ENCODE measurements at regions not wholly inside any gene's neighbourhood (a gene's known extent, or its start where the extent isn't known, plus 50 kb on each side); places are given as distances from the start of the nearest gene placed in this dataset.
"Not testable (repeated sequence)": the region's sequence is repeated elsewhere in the genome, so short reads cannot be mapped to it uniquely, and the experiment has no call there.

GRCh38 chrX:102784550-102784949, 64.0 kb downstream of the GPRASP3 start:
- DNase-seq: no peak

- DNase-seq: no peak
Measured at GRCh38 chrX:102787283-102787682, 66.7 kb downstream of the GPRASP3 start.

- DNase-seq: no peak
Measured at GRCh38 chrX:102808336-102808735, 87.8 kb downstream of the GPRASP3 start.

GRCh38 chrX:102818269-102818668, 97.7 kb downstream of the GPRASP3 start:
- not testable (repeated sequence) for DNase-seq

GRCh38 chrX:102832661-102833060, 104.4 kb upstream of the RAB40AL start:
- DNase-seq: peak in 1 of 2 experiments; percentile 7

GRCh38 chrX:102833136-102833535, 103.9 kb upstream of the RAB40AL start:
- no peak for DNase-seq

DNA sequence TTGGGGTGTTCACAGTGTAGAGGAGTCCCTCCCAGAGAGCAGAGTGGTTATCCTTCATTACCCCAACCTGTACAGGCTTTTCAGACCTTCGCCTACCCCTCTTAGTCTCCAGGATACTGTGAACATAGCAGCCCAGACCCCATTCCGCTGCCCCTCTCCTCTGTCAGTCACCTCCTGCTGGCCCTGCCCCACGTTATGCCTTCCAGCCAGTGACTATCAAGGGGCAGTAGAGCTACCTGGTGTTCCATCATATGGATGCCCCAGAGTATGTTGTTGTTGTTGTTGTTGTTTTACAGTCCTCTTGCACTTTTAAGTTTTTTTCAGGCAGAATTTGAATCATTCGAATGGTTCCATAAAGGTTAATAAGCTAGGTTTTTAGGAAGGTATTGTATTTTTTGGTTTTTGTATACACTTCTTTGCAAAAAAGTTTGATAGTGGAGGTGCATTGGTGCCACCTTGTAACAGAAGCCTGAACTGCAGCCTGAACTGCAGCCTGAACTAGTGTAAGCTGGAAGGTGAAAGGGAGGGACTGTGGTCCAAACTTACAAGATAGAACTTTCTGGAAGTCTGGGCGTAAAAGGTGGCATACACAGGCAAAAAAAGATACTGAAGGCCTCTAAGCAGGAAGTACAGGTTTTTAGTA, 101.4 kb upstream of the RAB40AL start:
- DNase-seq: no peak

- DNase-seq: no peak
Measured at GRCh38 chrX:102837847-102838246, 99.2 kb upstream of the RAB40AL start.

GRCh38 chrX:102840871-102841705, 96.0 kb upstream of the RAB40AL start:
- DNase-seq: no peak

DNA sequence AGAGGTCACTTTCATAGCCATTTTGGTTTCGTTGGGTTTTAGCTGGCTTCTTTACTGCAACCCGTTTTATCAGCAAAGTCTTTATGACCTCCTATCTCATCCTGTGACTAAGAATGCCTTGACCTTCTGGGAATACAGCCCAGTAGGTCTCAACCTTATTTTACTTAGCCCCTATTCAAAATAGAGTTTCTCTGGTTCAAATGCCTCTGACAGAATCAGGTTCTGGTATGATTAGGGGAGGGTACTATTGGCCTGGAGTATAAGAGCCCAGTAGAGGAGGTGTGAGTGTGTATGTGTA, 95.4 kb upstream of the RAB40AL start:
- no peak for DNase-seq

DNA sequence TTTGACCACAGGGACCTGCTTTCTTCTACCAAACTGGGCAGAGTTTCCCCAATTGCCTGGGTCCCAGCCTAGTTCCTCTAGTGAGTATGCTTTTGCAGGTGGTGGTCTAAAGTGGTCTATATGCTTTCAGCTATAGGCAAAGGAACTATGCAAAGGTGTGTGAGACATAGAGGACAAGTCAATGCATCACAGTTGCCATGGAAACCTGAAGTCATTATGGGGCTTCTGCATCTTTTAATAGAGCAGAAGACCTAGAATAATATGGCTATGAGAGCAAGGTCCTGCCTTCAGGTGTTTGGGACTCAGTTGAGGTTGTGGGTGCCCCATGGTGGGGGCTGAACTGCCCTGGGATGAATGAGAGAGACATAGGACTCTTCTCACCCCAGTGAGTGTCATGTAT, 92.1 kb upstream of the RAB40AL start:
- no peak for DNase-seq

- no peak for DNase-seq
Measured at GRCh38 chrX:102846544-102847236, 90.4 kb upstream of the RAB40AL start.

DNA sequence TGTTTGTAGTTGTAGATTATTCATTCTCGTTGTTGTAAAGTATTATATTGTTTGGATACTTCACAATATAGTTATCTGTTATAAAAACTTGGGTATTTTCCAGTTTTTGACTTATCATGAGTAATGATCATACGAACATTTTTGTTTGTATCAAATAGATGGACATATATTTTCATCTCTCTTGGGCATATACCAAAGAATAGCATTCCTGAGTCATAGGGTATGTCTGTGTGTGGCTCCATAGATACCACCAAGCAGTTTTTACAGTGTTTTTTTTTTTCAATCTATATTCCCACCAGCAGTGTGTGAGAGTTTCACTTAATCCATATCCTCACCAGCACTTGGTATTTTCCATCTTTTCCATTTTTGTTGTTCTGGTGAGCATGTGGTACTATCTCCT, 89.7 kb upstream of the RAB40AL start:
- DNase-seq: no peak

- no peak for DNase-seq
Measured at GRCh38 chrX:102849396-102849795, 87.7 kb upstream of the RAB40AL start.

- DNase-seq: not testable (repeated sequence)
Measured at GRCh38 chrX:102858826-102859549, 78.1 kb upstream of the RAB40AL start.

DNA sequence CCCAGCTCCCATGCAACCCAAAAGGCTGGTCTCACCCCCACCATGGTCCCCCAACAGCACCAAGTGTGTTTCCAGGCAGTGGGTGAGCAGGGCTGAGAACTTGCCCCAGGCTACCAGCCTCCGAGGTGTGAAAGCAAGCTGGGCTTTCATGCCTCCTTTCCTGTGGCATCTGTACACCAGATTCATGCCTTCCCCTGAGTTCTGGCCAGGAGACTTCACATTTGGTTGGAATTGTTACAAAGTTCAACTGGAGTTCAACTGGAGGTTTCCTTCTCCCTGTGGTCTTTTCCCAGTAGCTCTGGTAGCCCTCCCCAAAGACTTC, 77.6 kb upstream of the RAB40AL start:
- no peak for DNase-seq

GRCh38 chrX:102860235-102860634, 76.8 kb upstream of the RAB40AL start:
- no peak for DNase-seq

DNA sequence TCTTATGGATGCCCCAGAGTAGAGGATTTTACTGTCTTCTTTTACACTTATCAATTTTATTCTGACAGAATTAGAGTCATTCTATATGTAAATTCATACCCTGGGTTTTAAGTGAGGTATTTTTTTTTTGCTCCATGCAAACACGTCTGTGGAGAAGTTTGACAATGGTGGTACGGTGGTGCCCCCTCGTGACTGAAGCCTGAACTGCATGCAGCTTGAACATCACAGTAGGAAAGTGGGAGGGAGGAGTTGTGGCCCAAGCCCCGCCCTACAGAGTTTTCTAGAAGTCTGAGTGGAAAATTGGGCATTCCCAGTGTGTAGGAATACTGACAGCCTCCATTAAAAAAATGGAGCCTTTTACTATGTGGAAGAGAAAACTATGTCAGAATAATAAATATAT, 73.3 kb upstream of the RAB40AL start:
- DNase-seq: peak; percentile 11 to 25

GRCh38 chrX:102866981-102867656, 70.0 kb upstream of the RAB40AL start:
- no peak for DNase-seq

DNA sequence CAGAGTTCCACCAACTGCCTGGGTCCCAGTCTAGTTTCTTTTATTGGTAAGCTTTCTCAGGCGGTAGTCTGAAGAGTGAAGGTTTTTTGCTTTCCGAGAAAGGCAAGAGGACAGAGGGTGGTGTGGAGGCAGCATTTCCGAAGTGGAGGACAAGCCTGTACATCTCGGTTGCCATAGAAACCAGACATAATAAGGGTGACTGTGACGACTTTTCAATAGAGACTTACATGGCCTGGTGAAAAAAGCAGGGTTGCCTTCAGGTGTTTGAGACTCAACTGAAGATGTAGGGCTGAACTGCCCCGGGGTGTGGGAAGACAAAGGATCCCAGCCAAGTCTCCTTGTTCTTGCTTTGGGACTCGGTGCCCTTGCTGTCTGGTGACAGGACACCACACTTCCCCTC, 53.6 kb upstream of the RAB40AL start:
- no peak for DNase-seq

All from NCI-H1930 (cell line).